HFFc6 (cell line): ENCODE measurements at regions not wholly inside any gene's neighbourhood (a gene's known extent, or its start where the extent isn't known, plus 50 kb on each side); places are given as distances from the start of the nearest gene placed in this dataset.

ENCODE experiments used
- DNase-seq: peaks from one replicate; pipeline ENCODE4 v3.0.0-alpha.2; 2018
- H3K27ac Mint-ChIP-seq: 2 replicates; pipeline ENCODE4 v1.8.0; 2020; ENCODE audit warnings: mild to moderate bottlenecking, mixed read lengths
- H3K27me3 Mint-ChIP-seq: 2 replicates; pipeline ENCODE4 v1.8.0; 2021; ENCODE audit warnings: mild to moderate bottlenecking, moderate library complexity, mixed read lengths; ENCODE audit not compliant: insufficient read depth
- H3K36me3 Mint-ChIP-seq: 2 replicates; pipeline ENCODE4 v1.8.0; 2021; ENCODE audit warnings: low read depth, mixed read lengths
- H3K4me1 Mint-ChIP-seq: 2 replicates; pipeline ENCODE4 v1.8.0; 2020; ENCODE audit warnings: low read depth, mixed read lengths
- H3K4me3 Mint-ChIP-seq: 2 replicates; pipeline ENCODE4 v1.8.0; 2020; ENCODE audit warnings: mild to moderate bottlenecking, moderate library complexity, mixed read lengths
- H3K9me3 Mint-ChIP-seq: 2 replicates; pipeline ENCODE4 v1.8.0; 2020; ENCODE audit warnings: mild to moderate bottlenecking, mixed read lengths
- TF ChIP-seq, protein P1 (sequence below): fragments of 200-600 bp; sonication (generic); IDR thresholded peaks from 2 replicates; pipeline ENCODE4 v1.5.0; 2021; ENCODE audit warnings: antibody characterized with exemption, mild to moderate bottlenecking

DNA sequence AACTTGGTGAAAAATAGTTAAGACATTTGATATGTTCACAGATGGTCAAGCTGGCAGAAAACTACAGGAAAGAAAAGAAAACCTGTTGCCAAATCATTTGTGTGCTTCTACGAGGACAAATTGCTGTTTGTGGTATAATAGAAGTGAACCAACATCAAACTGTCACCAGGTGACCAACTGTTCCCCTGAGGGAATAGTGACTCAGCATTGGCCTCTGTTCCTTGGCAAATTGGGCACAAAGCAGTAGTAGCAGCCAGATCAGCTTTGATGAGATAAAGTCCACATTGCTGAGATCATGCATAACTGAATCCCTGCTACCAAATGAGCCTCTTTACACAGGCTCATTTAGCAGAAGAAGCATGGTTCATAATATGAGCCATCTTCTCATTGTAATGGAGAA is 103.5 kb downstream of the POSTN start:
- Mint-ChIP-seq H3K4me1 (peaks cover 76% of the 10 kb centered on the region), H3K27me3 (no peaks in the 10 kb centered on the region), H3K27ac (no peak overlapping the region; the same call in 1 of the 2 replicates), H3K9me3 (no peaks in the 10 kb centered on the region), H3K36me3 (no peaks in the 10 kb centered on the region), H3K4me3 (no peak overlapping the region)
- DNase-seq = peak; percentile 69
- TF ChIP-seq, protein P1, sequence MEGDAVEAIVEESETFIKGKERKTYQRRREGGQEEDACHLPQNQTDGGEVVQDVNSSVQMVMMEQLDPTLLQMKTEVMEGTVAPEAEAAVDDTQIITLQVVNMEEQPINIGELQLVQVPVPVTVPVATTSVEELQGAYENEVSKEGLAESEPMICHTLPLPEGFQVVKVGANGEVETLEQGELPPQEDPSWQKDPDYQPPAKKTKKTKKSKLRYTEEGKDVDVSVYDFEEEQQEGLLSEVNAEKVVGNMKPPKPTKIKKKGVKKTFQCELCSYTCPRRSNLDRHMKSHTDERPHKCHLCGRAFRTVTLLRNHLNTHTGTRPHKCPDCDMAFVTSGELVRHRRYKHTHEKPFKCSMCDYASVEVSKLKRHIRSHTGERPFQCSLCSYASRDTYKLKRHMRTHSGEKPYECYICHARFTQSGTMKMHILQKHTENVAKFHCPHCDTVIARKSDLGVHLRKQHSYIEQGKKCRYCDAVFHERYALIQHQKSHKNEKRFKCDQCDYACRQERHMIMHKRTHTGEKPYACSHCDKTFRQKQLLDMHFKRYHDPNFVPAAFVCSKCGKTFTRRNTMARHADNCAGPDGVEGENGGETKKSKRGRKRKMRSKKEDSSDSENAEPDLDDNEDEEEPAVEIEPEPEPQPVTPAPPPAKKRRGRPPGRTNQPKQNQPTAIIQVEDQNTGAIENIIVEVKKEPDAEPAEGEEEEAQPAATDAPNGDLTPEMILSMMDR = no peak

DNA sequence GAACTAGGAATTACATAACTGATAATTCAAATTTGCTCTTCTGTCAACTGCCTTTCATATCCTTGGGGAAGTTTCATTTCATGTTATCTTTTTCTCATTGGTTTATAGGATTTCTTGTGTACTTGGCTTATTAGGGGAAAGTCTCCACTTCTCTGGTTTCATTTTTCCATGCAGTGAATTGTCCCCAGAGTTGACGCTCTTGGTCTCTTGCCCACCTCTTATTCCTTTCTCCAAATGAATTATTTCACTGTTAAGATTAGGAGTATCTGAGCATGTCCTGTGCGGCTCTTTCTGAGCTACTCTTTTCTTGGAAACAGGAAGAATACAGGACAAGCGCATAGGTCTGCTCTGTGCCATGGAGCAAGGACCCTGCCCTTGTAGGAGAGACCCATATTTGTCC is 104.8 kb downstream of the POSTN start:
- TF ChIP-seq, protein P1 = no peak
- no peak for DNase-seq
- Mint-ChIP-seq H3K36me3 (no peaks in the 10 kb centered on the region), H3K27ac (peak overlapping the region; percentile 9; the same call in 1 of the 2 replicates), H3K4me1 (peaks cover 78% of the 10 kb centered on the region), H3K4me3 (no peak overlapping the region), H3K9me3 (no peaks in the 10 kb centered on the region), H3K27me3 (no peaks in the 10 kb centered on the region)

DNA sequence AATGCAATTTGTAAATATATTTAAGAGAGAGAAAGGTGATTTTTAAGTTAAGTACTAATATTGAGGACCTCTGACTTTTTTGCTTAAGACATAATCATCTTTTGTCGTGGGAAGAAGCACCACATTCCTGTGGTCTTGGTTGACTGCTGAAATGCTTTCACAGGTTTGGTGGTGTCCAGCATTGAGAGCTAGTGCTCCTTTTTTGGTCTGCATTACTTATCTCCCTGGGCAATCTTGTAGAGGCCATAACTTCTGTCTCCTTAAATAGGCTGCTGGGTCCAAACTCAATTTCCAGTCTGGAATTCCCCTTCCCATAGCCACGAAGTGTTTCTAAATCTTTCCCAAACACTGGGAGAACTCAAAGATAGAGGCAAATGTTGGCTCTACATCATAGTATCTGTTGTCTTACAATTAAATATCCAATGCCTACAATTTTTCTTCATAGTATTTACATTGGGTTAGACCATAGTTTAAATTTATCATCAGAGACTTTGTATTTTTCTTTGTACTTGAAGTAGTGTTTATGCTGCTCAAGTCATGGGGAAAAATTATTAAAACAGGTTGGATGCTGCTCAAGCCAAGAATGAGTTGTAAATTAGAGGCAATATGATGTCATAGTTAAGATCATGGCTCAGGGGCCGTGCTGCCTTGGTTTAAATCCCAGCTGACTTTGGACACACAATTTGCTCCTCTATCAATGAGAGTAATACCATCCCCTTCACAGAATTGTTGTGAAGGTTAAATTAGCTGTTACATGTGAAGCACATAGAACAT is 105.6 kb downstream of the POSTN start:
- Mint-ChIP-seq H3K4me3 (peak overlapping the region; percentile 21), H3K9me3 (no peaks in the 10 kb centered on the region), H3K4me1 (peaks cover 84% of the 10 kb centered on the region), H3K27ac (peak overlapping the region; percentile 62), H3K36me3 (no peaks in the 10 kb centered on the region), H3K27me3 (no peaks in the 10 kb centered on the region)
- DNase-seq = peak; percentile 84
- TF ChIP-seq, protein P1 = no peak

DNA sequence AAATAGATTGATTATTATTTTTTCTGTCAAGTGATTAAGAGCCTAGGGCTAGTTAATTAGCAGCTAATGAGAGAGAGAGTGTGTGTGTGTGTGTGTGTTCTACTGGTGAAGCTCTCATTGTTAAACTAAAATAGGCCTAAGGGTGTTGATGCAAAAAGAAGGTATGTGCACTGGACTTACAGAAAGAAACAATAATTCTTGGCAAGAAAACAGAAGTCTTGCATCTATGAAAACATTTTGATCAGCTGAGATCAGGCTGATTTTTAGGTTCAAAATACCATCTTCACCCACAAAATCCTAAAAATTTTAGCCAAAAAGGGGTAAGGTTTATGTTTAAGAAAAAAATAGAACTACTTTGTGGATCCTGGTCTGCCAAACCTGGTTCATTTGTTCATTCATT is 106.5 kb downstream of the POSTN start:
- no peaks in the 10 kb centered on the region; the same call in 1 of the 2 replicates for H3K27me3 Mint-ChIP-seq
- H3K27ac Mint-ChIP-seq = peak overlapping the region; percentile 34; the same call in 1 of the 2 replicates
- no peaks in the 10 kb centered on the region for H3K36me3 Mint-ChIP-seq
- TF ChIP-seq, protein P1 = no peak
- peaks cover 88% of the 10 kb centered on the region for H3K4me1 Mint-ChIP-seq
- no peak for DNase-seq
- H3K4me3 Mint-ChIP-seq = 0 out of 2 replicates have a peak overlapping the region, but pooled peaks have one; percentile 4
- H3K9me3 Mint-ChIP-seq = no peaks in the 10 kb centered on the region

DNA sequence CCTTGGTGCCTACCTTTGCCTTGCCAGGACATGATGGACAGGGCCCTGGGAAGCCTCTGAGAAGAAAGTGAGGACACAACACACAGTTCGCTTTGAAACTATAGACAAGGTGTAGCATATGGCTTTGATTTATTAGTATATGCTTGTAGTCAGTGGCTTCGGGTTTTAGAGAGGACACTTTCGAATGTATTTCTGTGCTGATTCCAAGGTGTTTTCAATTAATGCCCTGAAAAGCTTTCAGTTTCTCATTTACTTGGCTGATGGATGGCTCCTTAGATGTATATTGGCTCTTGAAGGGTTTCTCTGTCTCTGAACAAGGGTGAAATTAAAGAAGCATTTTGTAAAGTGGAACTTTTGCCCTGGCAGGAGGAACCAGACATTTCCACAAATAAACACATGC is 106.9 kb downstream of the POSTN start:
- H3K36me3 Mint-ChIP-seq = no peaks in the 10 kb centered on the region
- H3K27ac Mint-ChIP-seq = peak overlapping the region; percentile 34; the same call in 1 of the 2 replicates
- TF ChIP-seq, protein P1 = no peak
- peaks cover 90% of the 10 kb centered on the region for H3K4me1 Mint-ChIP-seq
- H3K4me3 Mint-ChIP-seq = 0 out of 2 replicates have a peak overlapping the region, but pooled peaks have one; percentile 4
- DNase-seq = no peak
- H3K27me3 Mint-ChIP-seq = no peaks in the 10 kb centered on the region; the same call in 1 of the 2 replicates
- H3K9me3 Mint-ChIP-seq = no peaks in the 10 kb centered on the region
